ENCODE measurements at regions not wholly inside any gene's neighbourhood (a gene's known extent, or its start where the extent isn't known, plus 50 kb on each side); places are given as distances from the start of the nearest gene placed in this dataset.

GRCh38 chr9:2332663-2333062 lies 288.9 kb upstream of the VLDLR start:
- Mint-ChIP-seq H3K27ac (no peak overlapping the region), H3K4me1 (ENCODE audit: low read depth) (no peaks in the 10 kb centered on the region), H3K9me3 (no peaks in the 10 kb centered on the region), H3K27me3 (ENCODE audit: low read depth) (peaks cover 5% of the 10 kb centered on the region), H3K4me3 (no peak overlapping the region), H3K36me3 (ENCODE audit: low read depth) (no peaks in the 10 kb centered on the region)
- intact Hi-C loops (cut with micrococcal nuclease): no loop called here
- DNase-seq: no peak
- CTCF ChIA-PET: interaction anchor here (1.5 kb wide), 1 partner anchor 200 kb away, joined by 4 read pairs; no protein-coding TSS in a partner anchor

- no peaks in the 10 kb centered on the region for H3K4me1 Mint-ChIP-seq (ENCODE audit: low read depth)
- no peaks in the 10 kb centered on the region for H3K36me3 Mint-ChIP-seq (ENCODE audit: low read depth)
- intact Hi-C loops (cut with micrococcal nuclease): no loop called here
- CTCF ChIA-PET: no interaction called here
- no peak for DNase-seq
- no peak overlapping the region for H3K4me3 Mint-ChIP-seq
- H3K27ac Mint-ChIP-seq: no peak overlapping the region
- H3K9me3 Mint-ChIP-seq: no peaks in the 10 kb centered on the region
- H3K27me3 Mint-ChIP-seq (ENCODE audit: low read depth): peaks cover 5% of the 10 kb centered on the region
Observed at GRCh38 chr9:2335260-2335659, 286.3 kb upstream of the VLDLR start.

- intact Hi-C loops (cut with micrococcal nuclease): no loop called here
- Mint-ChIP-seq H3K4me1 (ENCODE audit: low read depth) (no peaks in the 10 kb centered on the region), H3K36me3 (ENCODE audit: low read depth) (no peaks in the 10 kb centered on the region), H3K27ac (no peak overlapping the region), H3K4me3 (no peak overlapping the region), H3K9me3 (no peaks in the 10 kb centered on the region), H3K27me3 (ENCODE audit: low read depth) (peaks cover 5% of the 10 kb centered on the region)
- no peak for DNase-seq
- CTCF ChIA-PET: interaction anchor here (0.6 kb wide), 1 partner anchor 37 kb away, joined by 5 read pairs; no protein-coding TSS in a partner anchor
Observed at GRCh38 chr9:2336055-2336454, 285.5 kb upstream of the VLDLR start.

GRCh38 chr9:2337131-2337530 lies 284.5 kb upstream of the VLDLR start:
- H3K27ac Mint-ChIP-seq: no peak overlapping the region
- CTCF ChIA-PET: no interaction called here
- intact Hi-C loops (cut with micrococcal nuclease): no loop called here
- no peaks in the 10 kb centered on the region for H3K4me1 Mint-ChIP-seq (ENCODE audit: low read depth)
- H3K9me3 Mint-ChIP-seq: no peaks in the 10 kb centered on the region
- H3K4me3 Mint-ChIP-seq: no peak overlapping the region
- DNase-seq: no peak
- peaks cover 5% of the 10 kb centered on the region for H3K27me3 Mint-ChIP-seq (ENCODE audit: low read depth)
- no peaks in the 10 kb centered on the region for H3K36me3 Mint-ChIP-seq (ENCODE audit: low read depth)

GRCh38 chr9:2337627-2338026 lies 284.0 kb upstream of the VLDLR start:
- Mint-ChIP-seq H3K4me1 (ENCODE audit: low read depth) (no peaks in the 10 kb centered on the region), H3K27me3 (ENCODE audit: low read depth) (peaks cover 5% of the 10 kb centered on the region), H3K27ac (no peak overlapping the region), H3K9me3 (no peaks in the 10 kb centered on the region), H3K4me3 (no peak overlapping the region), H3K36me3 (ENCODE audit: low read depth) (no peaks in the 10 kb centered on the region)
- DNase-seq: no peak
- CTCF ChIA-PET: no interaction called here
- intact Hi-C loops (cut with micrococcal nuclease): no loop called here

GRCh38 chr9:2338777-2339365 lies 282.7 kb upstream of the VLDLR start:
- H3K9me3 Mint-ChIP-seq: no peaks in the 10 kb centered on the region
- no peak overlapping the region for H3K4me3 Mint-ChIP-seq

GRCh38 chr9:2339416-2339815 lies 282.2 kb upstream of the VLDLR start:
- Mint-ChIP-seq H3K4me1 (ENCODE audit: low read depth) (no peaks in the 10 kb centered on the region), H3K4me3 (no peak overlapping the region), H3K27me3 (ENCODE audit: low read depth) (peaks cover 5% of the 10 kb centered on the region), H3K27ac (no peak overlapping the region), H3K36me3 (ENCODE audit: low read depth) (no peaks in the 10 kb centered on the region), H3K9me3 (no peaks in the 10 kb centered on the region)
- CTCF ChIA-PET: no interaction called here
- DNase-seq: no peak
- intact Hi-C loops (cut with micrococcal nuclease): no loop called here

More at GRCh38 chr9:2338777-2339365, 282.7 kb upstream of the VLDLR start:
- Mint-ChIP-seq H3K27me3 (ENCODE audit: low read depth) (peaks cover 3% of the 10 kb centered on the region), H3K4me1 (ENCODE audit: low read depth) (no peaks in the 10 kb centered on the region), H3K36me3 (ENCODE audit: low read depth) (no peaks in the 10 kb centered on the region), H3K27ac (no peak overlapping the region)
- CTCF ChIA-PET: no interaction called here
- intact Hi-C loops (cut with micrococcal nuclease): no loop called here
- DNase-seq: no peak

GRCh38 chr9:2340046-2340760 lies 281.4 kb upstream of the VLDLR start:
- no peak overlapping the region for H3K27ac Mint-ChIP-seq
- no peaks in the 10 kb centered on the region for H3K36me3 Mint-ChIP-seq (ENCODE audit: low read depth)
- H3K4me1 Mint-ChIP-seq (ENCODE audit: low read depth): no peaks in the 10 kb centered on the region
- CTCF ChIA-PET: interaction anchor here (0.6 kb wide), 1 partner anchor 159 kb away, joined by 3 read pairs; no protein-coding TSS in a partner anchor
- H3K9me3 Mint-ChIP-seq: no peaks in the 10 kb centered on the region
- peaks cover 6% of the 10 kb centered on the region for H3K27me3 Mint-ChIP-seq (ENCODE audit: low read depth)
- intact Hi-C loops (cut with micrococcal nuclease): no loop called here
- no peak for DNase-seq
- H3K4me3 Mint-ChIP-seq: no peak overlapping the region

GRCh38 chr9:2341126-2341525 lies 280.5 kb upstream of the VLDLR start:
- H3K4me3 Mint-ChIP-seq: no peak overlapping the region
- CTCF ChIA-PET: no interaction called here
- no peak overlapping the region for H3K27ac Mint-ChIP-seq
- no peaks in the 10 kb centered on the region for H3K36me3 Mint-ChIP-seq (ENCODE audit: low read depth)
- no peaks in the 10 kb centered on the region for H3K9me3 Mint-ChIP-seq
- no peak for DNase-seq
- peaks cover 4% of the 10 kb centered on the region for H3K27me3 Mint-ChIP-seq (ENCODE audit: low read depth)
- intact Hi-C loops (cut with micrococcal nuclease): no loop called here
- no peaks in the 10 kb centered on the region for H3K4me1 Mint-ChIP-seq (ENCODE audit: low read depth)

GRCh38 chr9:2341956-2342355 lies 279.6 kb upstream of the VLDLR start:
- intact Hi-C loops (cut with micrococcal nuclease): no loop called here
- Mint-ChIP-seq H3K36me3 (ENCODE audit: low read depth) (no peaks in the 10 kb centered on the region), H3K9me3 (peaks cover 3% of the 10 kb centered on the region), H3K4me1 (ENCODE audit: low read depth) (no peaks in the 10 kb centered on the region), H3K4me3 (no peak overlapping the region), H3K27me3 (ENCODE audit: low read depth) (peaks cover 4% of the 10 kb centered on the region), H3K27ac (no peak overlapping the region)
- no peak for DNase-seq
- CTCF ChIA-PET: no interaction called here

GRCh38 chr9:2343756-2344155 lies 277.8 kb upstream of the VLDLR start:
- Mint-ChIP-seq H3K27me3 (ENCODE audit: low read depth) (peaks cover 4% of the 10 kb centered on the region), H3K4me1 (ENCODE audit: low read depth) (no peaks in the 10 kb centered on the region), H3K36me3 (ENCODE audit: low read depth) (no peaks in the 10 kb centered on the region), H3K9me3 (peaks cover 3% of the 10 kb centered on the region), H3K4me3 (no peak overlapping the region), H3K27ac (no peak overlapping the region)
- CTCF ChIA-PET: no interaction called here
- intact Hi-C loops (cut with micrococcal nuclease): no loop called here
- DNase-seq: no peak

GRCh38 chr9:2344436-2344835 lies 277.2 kb upstream of the VLDLR start:
- Mint-ChIP-seq H3K4me3 (no peak overlapping the region), H3K36me3 (ENCODE audit: low read depth) (no peaks in the 10 kb centered on the region), H3K27me3 (ENCODE audit: low read depth) (peaks cover 4% of the 10 kb centered on the region), H3K9me3 (peaks cover 3% of the 10 kb centered on the region), H3K27ac (no peak overlapping the region), H3K4me1 (ENCODE audit: low read depth) (no peaks in the 10 kb centered on the region)
- DNase-seq: no peak
- intact Hi-C loops (cut with micrococcal nuclease): no loop called here
- CTCF ChIA-PET: no interaction called here

- CTCF ChIA-PET: no interaction called here
- Mint-ChIP-seq H3K4me1 (ENCODE audit: low read depth) (no peaks in the 10 kb centered on the region), H3K27me3 (ENCODE audit: low read depth) (peaks cover 4% of the 10 kb centered on the region), H3K27ac (no peak overlapping the region), H3K36me3 (ENCODE audit: low read depth) (no peaks in the 10 kb centered on the region), H3K9me3 (peaks cover 3% of the 10 kb centered on the region), H3K4me3 (no peak overlapping the region)
- intact Hi-C loops (cut with micrococcal nuclease): no loop called here
- DNase-seq: no peak
Observed at GRCh38 chr9:2345013-2345412, 276.6 kb upstream of the VLDLR start.
